ENCODE measurements at regions not wholly inside any gene's neighbourhood (a gene's known extent, or its start where the extent isn't known, plus 50 kb on each side); places are given as distances from the start of the nearest gene placed in this dataset.

DNA sequence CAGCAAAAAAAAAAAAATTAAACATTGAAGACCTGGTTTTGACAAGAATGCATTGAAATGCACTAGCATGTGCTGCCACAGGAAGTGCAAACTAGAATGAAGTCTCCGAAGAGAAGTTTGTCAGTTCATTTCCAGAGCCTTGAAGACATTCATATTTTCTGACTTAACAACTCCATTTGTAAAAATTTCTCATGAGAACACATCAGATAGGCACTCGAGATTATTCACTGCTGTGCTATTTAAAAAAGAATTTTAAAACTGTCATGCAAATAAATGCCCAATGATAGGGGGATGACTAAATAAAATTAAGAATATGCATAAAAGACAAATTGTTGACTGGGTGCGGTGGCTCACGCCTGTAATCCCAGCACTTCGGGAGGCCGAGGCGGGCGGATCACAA, 394.6 kb upstream of the JARID2 start:
- H3K27me3 ChIP-seq (ENCODE audit: insufficient read depth, poor library complexity, severe bottlenecking), result no peaks in the 10 kb centered on the region
- no peak for DNase-seq (ENCODE audit: low read depth in 1 of 2, low spot score in 1 of 2)
- no peak for TF ChIP-seq CTCF (IDR thresholded peaks at IDR 0.05; ENCODE audit: insufficient read depth, low read length)
- TF ChIP-seq POLR2AphosphoS5 (IDR thresholded peaks at IDR 0.05; ENCODE audit: low read depth), result no peak
- no peak for TF ChIP-seq GABPA (IDR thresholded peaks at IDR 0.05; ENCODE audit: low read depth)
- TF ChIP-seq, protein P1, sequence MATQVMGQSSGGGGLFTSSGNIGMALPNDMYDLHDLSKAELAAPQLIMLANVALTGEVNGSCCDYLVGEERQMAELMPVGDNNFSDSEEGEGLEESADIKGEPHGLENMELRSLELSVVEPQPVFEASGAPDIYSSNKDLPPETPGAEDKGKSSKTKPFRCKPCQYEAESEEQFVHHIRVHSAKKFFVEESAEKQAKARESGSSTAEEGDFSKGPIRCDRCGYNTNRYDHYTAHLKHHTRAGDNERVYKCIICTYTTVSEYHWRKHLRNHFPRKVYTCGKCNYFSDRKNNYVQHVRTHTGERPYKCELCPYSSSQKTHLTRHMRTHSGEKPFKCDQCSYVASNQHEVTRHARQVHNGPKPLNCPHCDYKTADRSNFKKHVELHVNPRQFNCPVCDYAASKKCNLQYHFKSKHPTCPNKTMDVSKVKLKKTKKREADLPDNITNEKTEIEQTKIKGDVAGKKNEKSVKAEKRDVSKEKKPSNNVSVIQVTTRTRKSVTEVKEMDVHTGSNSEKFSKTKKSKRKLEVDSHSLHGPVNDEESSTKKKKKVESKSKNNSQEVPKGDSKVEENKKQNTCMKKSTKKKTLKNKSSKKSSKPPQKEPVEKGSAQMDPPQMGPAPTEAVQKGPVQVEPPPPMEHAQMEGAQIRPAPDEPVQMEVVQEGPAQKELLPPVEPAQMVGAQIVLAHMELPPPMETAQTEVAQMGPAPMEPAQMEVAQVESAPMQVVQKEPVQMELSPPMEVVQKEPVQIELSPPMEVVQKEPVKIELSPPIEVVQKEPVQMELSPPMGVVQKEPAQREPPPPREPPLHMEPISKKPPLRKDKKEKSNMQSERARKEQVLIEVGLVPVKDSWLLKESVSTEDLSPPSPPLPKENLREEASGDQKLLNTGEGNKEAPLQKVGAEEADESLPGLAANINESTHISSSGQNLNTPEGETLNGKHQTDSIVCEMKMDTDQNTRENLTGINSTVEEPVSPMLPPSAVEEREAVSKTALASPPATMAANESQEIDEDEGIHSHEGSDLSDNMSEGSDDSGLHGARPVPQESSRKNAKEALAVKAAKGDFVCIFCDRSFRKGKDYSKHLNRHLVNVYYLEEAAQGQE (IDR thresholded peaks at IDR 0.05; ENCODE audit: insufficient replicate concordance, low read depth), result no peak
- no peak for TF ChIP-seq SPI1 (IDR thresholded peaks at IDR 0.05; ENCODE audit: borderline replicate concordance, low read depth)
- H3K4me3 ChIP-seq (replicated peaks; ENCODE audit: insufficient read depth, low read length), result no peak overlapping the region
- H3K27ac ChIP-seq (replicated peaks), result no peak overlapping the region

DNA sequence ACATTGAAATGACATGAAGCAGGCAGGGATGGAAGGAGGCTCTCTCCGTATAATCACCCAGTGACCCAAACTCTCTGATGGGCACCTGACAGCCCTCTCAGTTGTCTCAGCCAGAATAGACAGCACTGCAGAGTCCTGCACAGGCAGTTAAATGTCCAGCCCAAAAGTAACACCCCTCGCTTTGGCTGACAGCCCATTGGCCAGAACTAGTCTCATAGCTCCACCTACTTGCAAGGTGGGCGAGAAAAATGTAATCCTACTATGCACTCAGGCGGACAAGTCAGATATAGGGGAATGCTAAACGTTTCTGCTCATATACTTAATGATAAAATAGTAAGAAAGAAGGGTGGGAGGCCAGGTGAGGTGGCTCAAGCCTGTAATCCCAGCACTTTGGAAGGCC, 393.5 kb upstream of the JARID2 start:
- no peak for DNase-seq (ENCODE audit: low read depth in 1 of 2, low spot score in 1 of 2)
- no peak for TF ChIP-seq GABPA (IDR thresholded peaks at IDR 0.05; ENCODE audit: low read depth)
- TF ChIP-seq, protein P1 (IDR thresholded peaks at IDR 0.05; ENCODE audit: insufficient replicate concordance, low read depth), result no peak
- TF ChIP-seq SPI1 (IDR thresholded peaks at IDR 0.05; ENCODE audit: borderline replicate concordance, low read depth), result no peak
- TF ChIP-seq POLR2AphosphoS5 (IDR thresholded peaks at IDR 0.05; ENCODE audit: low read depth), result no peak
- TF ChIP-seq CTCF (IDR thresholded peaks at IDR 0.05; ENCODE audit: insufficient read depth, low read length), result no peak

DNA sequence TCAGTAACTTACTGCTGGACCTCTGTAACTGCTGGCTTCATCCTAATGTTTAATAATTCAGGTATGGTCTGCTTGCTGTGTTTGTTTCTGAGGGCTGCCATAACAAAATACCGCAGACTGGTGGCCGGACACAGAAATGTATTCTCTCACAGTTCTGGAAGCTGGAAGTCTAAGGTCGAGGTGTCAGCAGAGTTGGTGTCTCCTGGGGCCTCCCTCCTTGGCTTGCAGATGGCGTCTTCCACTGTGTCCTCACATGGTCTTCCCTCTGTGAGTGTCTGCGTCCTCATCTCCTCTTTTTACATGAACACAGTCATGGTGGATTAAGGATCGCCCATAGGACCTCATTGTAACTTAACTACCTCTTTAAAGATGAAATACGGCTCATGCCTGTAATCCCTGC, 389.7 kb upstream of the JARID2 start:
- TF ChIP-seq GABPA (IDR thresholded peaks at IDR 0.05; ENCODE audit: low read depth), result no peak
- TF ChIP-seq CTCF (IDR thresholded peaks at IDR 0.05; ENCODE audit: insufficient read depth, low read length), result no peak
- TF ChIP-seq POLR2AphosphoS5 (IDR thresholded peaks at IDR 0.05; ENCODE audit: low read depth), result no peak
- TF ChIP-seq, protein P1 (IDR thresholded peaks at IDR 0.05; ENCODE audit: insufficient replicate concordance, low read depth), result no peak
- TF ChIP-seq SPI1 (IDR thresholded peaks at IDR 0.05; ENCODE audit: borderline replicate concordance, low read depth), result no peak
- H3K27ac ChIP-seq (replicated peaks), result no peak overlapping the region

More for the DNA sequence above, 393.5 kb upstream of the JARID2 start:
- no peaks in the 10 kb centered on the region for H3K27me3 ChIP-seq (ENCODE audit: insufficient read depth, poor library complexity, severe bottlenecking)
- no peak overlapping the region for H3K4me3 ChIP-seq (replicated peaks; ENCODE audit: insufficient read depth, low read length)
- H3K27ac ChIP-seq (replicated peaks), result no peak overlapping the region

More for the DNA sequence above, 389.7 kb upstream of the JARID2 start:
- DNase-seq (ENCODE audit: low read depth in 1 of 2, low spot score in 1 of 2), result no peak
- Histone ChIP-seq H3K27me3 (ENCODE audit: insufficient read depth, poor library complexity, severe bottlenecking) (no peaks in the 10 kb centered on the region), H3K4me3 (replicated peaks; ENCODE audit: insufficient read depth, low read length) (no peak overlapping the region)

Data from HL-60 (cell line).